GM18858 (cell line): ENCODE measurements at regions not wholly inside any gene's neighbourhood (a gene's known extent, or its start where the extent isn't known, plus 50 kb on each side); places are given as distances from the start of the nearest gene placed in this dataset.
A peak's percentile ranks its signal among the peaks of the same experiment; 100 is the strongest.
"Not testable (repeated sequence)": the region's sequence is repeated elsewhere in the genome, so short reads cannot be mapped to it uniquely, and the experiment has no call there.

Source experiments
- ATAC-seq: cut with Tn5 transposase; IDR thresholded peaks from one replicate; pipeline ENCODE4 v1.9.1; 2021; ENCODE audit not compliant: unreplicated experiment

DNA sequence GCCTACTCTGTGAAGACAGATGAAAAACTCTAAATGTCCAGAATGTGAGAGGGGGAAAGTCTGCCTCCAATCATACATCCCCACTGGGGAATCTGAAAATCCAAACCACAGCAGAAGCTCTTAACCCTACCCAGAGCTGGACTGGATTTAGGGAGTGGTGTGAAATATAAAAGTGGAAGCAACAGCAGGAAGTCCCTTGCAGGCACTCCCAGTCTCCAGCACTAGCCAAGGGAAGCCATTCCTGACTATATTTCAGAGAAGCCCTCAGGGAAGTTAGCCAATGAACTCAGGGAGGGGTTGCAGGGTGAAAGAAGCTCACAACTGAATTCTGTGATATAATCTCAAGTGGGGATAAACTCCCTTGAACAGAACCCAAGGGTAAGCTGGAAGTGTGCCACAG, 51.5 kb downstream of the CRPPA start:
- no peak for ATAC-seq

DNA sequence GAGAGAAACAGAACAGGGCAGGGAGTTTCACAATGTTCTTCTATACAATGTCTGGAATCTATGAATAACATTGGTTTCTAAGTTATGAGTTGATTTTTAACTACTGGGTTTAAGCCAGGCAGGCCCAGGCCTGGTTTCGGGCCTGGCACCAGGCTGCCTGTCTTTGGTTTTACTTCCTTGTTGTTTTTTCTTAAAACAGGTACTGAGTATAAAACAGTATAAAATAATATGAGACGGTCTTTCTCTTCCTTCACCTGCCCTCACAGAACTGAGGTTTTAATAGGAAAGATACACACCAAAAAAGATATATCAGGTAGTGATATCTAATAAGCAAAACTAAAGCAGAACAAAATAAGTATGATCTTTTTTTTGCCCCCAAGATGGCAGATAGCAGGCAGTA, 52.0 kb downstream of the CRPPA start:
- ATAC-seq = not testable (repeated sequence)

GRCh38 chr7:16368885-16369284, 52.5 kb downstream of the CRPPA start:
- ATAC-seq = no peak

DNA sequence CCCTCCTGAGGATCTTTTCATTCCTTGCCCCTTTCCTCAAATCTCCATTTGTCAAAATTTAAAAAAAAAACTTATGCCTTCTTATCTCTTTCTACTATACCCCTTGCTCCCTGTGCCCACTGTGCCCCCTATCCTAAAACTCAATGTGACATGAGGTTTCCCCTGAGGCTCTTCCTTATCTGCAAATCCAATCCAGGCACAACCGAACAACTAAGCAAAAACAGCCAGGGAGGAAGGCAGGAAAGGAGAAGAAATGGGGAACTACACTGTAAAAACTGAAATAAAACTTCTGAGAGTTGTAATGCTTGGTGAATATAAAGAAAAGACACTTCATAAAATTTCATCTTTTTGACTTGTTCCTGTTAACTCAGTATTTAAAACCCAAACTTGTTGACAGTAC, 54.2 kb downstream of the CRPPA start:
- ATAC-seq = no peak

- ATAC-seq = no peak
Measured at GRCh38 chr7:16365952-16366351, 55.4 kb downstream of the CRPPA start.

- no peak for ATAC-seq
Measured at GRCh38 chr7:16365177-16365576, 56.2 kb downstream of the CRPPA start.

DNA sequence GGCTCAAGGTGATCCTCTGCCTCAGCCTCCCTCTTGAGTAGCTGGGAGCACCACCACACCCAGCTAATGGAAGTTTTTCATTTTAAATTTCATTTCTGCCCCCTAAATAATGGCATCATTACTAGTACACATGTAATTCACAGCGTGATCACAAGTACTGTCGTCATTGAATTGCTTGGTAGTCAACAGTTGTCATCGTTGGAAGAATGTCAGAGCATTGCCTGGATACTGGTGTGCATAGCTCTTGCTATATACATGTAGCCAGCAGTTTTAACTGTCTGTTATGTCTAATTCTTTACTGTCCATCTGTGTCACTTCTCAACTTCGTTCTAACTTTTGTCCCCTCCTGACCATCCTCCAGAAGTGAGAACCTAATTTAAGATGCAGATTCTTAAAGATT, 62.1 kb downstream of the CRPPA start:
- ATAC-seq = no peak

- no peak for ATAC-seq
Measured at GRCh38 chr7:16357921-16358320, 63.4 kb downstream of the CRPPA start.

DNA sequence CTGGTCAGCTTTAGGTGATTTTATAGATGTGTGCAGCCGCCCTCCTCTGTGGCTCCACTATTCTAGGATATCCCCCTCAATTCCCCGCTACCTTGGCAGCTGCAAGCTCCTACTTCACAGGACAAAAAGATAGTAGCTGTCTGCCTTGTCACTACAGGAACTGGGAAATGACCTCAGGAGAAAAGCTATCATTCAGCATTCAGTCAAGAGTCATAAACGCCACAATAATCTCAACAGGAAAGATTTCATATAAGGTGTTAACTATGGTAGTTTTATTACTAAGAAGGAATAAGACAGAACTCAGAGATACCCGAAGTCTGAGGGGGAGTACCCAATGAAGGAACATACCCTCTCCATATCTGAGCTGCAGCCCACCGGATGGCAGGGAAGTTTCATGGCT, 63.9 kb downstream of the CRPPA start:
- no peak for ATAC-seq

- no peak for ATAC-seq
Measured at GRCh38 chr7:16356301-16356958, 64.9 kb downstream of the CRPPA start.

GRCh38 chr7:16354573-16354972, 66.8 kb downstream of the CRPPA start:
- ATAC-seq = no peak

DNA sequence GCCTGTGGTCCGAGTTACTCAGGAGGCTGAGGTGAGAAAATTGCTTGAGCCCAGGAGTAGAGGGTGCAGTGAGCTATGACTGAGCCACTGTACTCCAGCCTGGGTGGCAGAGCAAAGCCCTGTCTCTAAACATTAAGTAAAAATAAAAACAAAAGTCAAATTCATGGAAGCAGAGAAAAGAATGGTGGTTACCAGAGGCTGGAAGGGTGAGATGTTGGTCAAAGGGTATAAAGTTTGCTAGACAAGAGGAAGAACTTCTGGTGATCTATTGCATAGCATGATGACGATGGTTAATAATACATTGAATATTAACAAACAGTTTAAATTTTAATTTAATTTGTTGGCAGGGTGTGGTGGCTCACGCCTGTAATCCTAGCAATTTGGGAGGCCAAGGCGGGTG, 68.1 kb downstream of the CRPPA start:
- ATAC-seq = no peak

DNA sequence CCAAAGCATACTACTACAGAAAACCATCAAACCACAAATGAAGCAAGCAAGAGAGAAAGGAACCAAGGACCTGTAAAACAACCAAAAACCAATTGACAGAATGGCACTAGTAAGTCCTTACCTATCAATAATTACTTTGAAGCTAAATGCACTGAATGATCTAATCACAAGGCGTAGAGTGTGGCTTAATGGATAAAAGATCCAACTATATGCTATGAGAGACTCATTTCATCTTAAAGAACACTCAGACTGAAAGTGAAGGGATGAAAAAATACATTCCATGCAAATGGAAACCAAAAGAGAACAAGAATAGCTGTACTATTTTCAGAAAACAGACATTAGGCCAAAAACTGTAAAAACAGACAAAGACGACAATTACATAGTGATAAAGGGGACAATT, 70.7 kb downstream of the CRPPA start:
- ATAC-seq = peak; percentile 43

DNA sequence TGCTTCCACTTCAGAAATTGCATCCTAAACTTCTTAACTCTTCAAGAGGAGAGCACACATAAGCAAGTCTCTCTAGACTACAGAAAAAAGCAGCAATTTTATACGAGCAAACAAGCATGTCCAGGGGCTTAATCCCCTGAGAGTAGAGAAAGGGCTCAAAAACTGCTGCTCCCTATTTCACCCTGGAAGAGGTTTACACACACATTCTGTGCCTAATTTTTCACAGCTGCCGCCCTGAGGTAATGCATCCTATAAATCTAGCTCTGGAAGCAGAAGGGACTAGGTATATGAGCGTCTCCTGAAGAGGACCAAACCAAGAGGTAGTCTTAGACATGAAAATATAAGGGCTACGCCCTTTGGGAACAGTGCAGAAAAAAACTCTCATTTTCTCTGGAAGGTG, 73.1 kb downstream of the CRPPA start:
- ATAC-seq = no peak

DNA sequence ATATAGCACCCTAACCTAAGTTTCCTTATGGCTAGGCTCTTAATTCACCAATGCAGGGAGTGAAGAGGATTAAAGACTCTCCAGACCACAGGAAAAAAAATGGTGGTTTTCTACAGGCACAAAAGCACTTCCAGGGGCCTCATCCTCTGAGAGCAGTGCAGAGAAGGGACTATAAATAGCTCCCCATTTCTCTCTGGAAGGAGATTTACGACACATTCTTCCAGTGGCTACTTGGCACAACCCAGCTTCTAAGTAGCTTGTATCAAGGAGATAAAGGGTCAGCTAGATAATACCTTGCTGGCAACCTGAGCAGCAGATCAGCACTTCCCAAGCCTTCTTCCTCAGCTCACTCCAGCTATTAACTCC, 73.5 kb downstream of the CRPPA start:
- ATAC-seq = no peak

DNA sequence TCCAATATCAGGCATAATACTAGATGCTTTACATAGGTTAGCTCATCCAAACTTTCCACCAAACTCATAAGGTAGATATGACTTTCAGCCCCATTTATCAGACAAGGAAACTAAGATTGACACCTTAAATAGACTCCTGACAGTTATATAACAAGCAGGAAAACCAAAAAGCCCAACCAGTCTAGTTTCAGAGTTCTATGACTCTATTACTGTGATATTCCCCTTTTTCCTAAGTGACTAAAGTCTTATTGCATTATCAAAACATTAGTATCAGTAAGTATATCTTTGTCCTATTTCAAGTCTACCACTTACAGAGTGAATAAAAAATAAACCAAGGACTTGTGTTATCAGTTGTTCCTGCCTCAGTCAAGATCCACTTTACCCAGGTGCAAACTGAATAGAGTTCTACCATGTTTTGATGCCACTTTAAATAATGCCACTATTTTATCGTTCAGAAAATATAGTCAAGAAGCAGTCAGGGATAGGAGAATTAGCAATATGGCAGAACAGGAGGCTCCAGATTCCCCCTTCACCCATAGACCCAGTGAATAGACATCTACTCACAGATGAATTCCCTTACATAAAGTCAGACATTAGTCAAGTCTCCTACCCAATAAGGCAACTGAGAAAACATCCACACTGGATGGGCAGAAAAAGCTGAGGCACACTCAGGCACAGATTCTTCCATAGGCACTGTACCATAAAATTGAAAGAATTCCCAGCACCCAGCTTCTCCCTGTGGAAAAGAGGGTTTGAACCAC, 74.1 kb downstream of the CRPPA start:
- no peak for ATAC-seq

DNA sequence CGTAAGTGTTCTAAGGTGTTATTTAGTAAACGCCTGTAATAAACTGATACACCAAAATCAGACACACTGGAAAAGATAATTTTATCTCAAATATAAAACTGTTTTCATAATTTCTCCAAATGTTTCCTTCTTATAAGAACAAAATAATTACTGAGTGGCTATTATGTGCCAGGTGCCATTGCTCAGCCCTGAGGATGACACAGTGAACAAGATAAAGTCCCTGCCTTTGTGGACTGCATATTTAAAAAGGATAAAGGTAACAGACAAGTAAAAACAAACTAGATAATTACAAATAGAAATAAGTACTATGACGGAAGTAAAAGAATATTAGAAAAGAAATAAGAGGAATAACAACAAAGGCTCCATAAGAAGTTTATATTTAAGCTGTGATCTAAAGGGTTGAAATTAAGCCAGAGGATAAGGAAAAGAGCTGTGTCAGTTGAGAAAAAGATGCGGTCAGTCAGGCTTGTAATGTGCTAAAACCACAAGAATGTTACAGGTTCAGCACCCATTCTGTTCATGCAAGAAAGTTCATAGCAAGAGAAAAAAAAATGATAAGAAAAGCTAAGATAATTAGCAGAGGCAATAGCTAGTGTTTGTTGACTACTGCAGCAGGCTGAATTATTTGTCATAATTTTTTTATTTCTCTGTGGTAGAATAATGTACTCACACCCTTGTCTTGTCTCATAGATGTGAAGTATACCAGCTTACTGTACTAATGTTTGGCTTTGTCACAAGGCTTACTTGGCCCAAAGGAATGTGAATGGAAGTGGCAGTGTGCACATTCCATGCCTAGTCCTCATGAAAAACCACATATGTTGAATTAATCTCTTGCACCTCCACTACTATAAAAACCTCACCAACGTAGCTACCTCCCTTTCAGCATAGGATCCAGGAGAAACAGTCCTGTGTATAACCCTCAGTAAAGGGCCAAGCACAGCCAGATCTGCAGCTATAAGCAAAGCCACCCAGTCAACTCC, 75.1 kb downstream of the CRPPA start:
- no peak for ATAC-seq

DNA sequence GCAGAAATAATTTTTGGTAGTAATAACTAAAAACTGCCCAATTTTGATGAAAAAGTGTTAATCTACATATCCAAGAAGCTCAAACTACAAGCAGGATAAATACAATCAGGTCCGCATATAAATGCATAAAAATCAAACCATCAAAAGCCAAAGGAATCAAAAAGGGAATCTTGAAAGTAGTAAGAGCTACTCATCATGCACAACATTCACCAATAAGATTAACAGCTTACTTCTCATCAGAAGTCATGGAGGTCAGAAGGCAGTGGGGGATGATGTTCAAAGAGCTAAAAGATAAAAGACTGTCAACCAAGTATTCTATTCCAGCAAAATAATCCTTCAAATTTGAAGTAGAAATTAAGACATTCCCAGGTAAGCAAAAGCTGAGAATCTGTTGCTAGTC, 76.4 kb downstream of the CRPPA start:
- no peak for ATAC-seq

GRCh38 chr7:16343612-16344011, 77.7 kb downstream of the CRPPA start:
- ATAC-seq = no peak

DNA sequence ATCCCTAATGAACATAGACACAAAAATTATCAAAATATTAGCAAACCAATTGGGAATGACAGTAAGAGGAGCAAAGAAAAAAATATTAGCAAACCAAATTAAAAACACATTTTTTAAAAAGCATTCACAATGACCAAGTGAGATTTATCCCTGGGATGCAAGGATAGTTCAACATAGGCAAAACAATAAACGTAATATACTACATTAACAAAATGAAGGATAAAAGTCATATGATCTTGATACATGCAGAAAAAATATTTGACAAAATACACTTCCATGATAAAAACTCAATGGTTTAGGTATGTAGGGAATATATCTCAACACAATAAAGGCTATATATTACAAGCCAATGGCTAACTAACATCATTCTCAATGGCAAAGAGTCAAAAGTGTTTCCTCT, 83.3 kb downstream of the CRPPA start:
- ATAC-seq = no peak

DNA sequence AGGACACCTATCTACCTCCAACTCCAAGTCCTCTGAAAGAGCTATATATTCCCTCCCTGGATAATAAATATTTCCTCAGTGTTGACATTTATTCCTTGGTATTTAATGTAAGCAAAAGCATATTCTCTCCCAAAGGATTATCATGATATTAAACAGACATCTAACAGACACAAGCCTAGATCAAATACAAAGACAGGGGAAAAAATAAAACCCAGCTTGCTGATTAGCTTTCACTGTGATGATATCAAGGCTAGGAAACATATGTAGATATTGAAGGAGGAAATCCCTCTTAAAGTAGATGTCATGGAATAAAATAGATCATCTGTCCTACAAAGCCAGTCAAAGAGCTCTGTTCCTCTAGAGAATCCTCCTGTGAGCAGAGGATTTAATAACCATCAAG, 95.2 kb downstream of the CRPPA start:
- ATAC-seq = no peak

GRCh38 chr7:16323313-16323712, 98.0 kb downstream of the CRPPA start:
- ATAC-seq = no peak
